ENCODE measurements at regions not wholly inside any gene's neighbourhood (a gene's known extent, or its start where the extent isn't known, plus 50 kb on each side); places are given as distances from the start of the nearest gene placed in this dataset.

- no peak for DNase-seq (ENCODE audit: low read depth)
Observed at GRCh38 chr14:66365388-66365787, 120.8 kb upstream of the CCDC196 start.

- no peak for DNase-seq (ENCODE audit: low read depth)
Observed at GRCh38 chr14:66369157-66369697, 116.9 kb upstream of the CCDC196 start.

DNA sequence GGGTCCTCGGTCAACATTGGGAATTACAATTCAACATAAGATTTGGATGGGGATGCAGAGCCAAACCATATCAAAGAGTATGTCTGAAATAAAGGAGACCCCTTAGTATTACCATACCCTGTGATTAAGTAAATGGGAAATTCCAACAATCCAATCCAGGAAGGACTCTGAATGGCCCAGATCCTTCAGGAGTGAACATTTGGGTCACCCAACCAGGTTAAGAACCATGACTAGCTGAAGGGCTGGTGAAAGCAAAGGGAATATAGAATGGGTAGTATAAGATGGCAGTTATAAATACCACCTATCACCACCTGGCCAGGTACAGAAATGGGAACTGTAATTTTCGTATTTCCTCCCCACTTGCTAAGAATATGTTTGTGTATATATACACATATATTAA, 114.4 kb upstream of the CCDC196 start:
- DNase-seq (ENCODE audit: low read depth), result no peak

DNA sequence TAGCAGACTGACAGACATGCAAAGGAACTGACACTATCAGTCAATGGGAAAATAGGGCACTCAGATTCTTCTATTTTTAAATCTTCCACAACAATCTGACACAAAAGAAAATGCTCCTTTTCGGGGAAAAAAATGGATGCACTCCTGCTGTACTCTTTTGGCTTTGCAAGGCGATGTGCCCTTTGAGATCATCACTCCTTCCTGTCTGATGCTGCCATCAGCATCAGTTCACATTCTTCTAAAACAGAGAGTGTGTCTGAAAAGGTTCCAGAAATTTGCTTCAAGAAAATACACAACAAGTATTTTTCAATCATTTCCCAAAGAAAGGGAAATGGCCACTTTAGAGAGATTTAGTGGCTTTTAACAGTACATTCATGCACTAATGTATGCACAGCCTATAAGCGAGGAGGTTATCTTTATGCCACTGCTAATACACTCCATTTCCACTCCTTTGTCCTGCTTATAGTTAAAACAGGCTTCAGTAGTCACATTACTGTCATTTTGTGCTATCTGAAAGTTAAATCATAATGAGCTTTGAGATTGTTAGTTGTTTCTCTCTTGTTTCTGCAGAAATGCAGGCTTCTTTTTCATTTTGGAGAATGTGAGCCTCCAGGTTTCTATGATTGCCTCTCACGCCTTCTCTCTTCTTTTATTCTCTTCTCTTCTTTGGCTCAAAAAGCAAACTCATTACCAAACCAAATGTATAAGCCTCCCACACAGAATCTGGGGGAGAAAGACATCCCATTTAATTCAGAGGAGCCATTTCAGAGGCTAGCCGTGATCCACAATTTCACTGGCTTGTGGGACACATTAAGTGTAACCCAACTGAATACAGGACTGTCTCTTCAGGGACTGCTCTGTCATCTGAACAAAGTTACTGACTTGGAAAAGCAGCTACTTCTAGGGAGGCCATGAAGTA, 110.9 kb upstream of the CCDC196 start:
- DNase-seq (ENCODE audit: low read depth), result no peak

DNA sequence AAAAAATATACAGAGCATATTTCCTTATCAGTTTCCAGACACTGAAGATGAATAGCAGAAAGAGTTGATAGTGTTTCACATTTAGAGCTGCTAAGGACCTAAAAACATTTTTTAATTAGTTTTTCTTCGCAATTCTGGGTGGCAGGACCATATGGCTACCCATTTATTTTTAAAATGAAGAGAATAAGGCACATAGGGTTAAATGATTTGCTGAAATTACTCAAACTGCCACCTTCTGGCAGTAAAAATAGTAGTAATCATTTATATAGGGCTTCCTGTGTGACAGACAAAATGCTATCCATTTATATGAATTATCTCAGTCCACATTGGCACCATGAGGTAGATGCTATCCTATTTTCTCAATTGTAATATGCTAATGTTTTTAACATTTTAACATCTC, 108.6 kb upstream of the CCDC196 start:
- DNase-seq (ENCODE audit: low read depth), result no peak

GRCh38 chr14:66378712-66379505, 107.3 kb upstream of the CCDC196 start:
- no peak for DNase-seq (ENCODE audit: low read depth)

- no peak for DNase-seq (ENCODE audit: low read depth)
Observed at GRCh38 chr14:66380143-66380542, 106.0 kb upstream of the CCDC196 start.

DNA sequence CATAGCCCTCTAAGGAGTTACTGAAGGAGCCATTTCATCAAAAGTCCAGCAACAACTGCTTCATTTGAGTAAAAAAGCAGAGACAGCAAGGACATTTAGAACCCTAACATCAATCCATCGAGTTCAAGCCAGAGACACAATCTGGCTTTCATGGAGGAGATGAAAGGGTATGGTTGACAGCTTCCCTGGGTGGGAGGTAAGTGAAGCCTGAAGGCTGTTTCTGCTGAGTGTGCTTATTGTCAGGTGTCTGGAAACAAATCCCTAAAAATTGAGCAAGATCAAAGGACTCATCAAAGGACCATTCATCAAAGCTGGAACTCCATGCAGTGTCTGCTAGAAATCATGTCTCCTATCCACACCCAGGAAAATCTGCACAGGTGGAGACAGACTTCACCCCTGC, 104.4 kb upstream of the CCDC196 start:
- DNase-seq (ENCODE audit: low read depth), result no peak

DNA sequence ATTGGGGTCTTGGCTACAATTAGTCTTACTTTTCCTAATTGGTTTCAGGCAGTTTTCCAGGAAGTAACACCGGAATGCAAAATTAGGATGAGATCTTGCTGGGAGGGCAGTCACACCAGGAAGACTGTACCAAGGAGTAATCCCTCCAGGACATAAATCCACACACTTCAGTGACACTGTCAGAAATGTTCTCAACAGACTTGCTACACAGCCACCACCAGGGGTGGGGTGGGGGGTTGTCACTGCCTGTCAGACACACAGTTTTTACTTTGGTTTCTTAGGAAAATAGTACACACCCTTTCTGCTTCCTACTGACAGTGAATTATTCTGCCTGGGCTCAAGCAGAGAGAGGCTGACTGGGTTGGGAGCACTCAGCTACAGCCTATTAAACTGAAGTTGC, 102.9 kb upstream of the CCDC196 start:
- no peak for DNase-seq (ENCODE audit: low read depth)

DNA sequence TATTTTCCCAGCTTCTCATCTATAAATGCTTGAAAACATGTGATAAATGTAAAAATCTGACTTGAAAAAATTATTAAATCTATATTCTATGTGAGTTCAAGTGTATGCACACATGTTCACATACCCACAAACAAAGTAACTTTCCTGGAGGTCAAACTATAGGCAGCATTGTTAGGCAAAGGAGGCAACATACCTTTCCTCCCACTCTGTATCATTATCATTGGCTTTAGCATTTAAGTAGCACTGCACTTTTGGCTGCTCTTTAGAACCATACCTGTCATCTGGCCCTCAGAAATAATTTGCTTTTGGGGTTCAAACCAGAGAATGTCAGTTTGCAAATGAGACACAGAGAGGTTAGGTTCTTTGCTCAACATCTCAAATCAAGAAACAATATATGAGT, 102.4 kb upstream of the CCDC196 start:
- DNase-seq (ENCODE audit: low read depth), result no peak

DNA sequence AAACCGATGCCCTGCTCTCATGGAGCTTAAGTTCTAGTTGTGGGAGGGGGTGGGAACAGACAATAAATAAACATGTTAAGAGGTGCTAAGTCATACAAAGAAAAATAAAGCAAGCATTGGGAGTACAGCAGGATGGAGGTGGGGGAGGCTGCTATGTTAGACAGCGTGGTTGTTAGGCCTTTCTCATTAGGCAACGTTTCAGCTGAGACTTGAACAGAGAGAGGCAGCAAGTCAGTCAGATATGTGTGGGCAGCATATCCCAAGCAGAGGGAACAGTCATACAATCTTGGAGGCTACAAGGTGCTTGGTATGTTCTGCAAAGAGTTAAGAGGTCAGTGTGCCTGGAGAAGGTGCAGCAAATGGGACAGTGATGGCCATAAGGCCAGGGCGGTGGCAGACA, 97.7 kb upstream of the CCDC196 start:
- DNase-seq (ENCODE audit: low read depth), result no peak

GRCh38 chr14:66389481-66389880, 96.7 kb upstream of the CCDC196 start:
- no peak for DNase-seq (ENCODE audit: low read depth)

GRCh38 chr14:66395300-66395699, 90.9 kb upstream of the CCDC196 start:
- no peak for DNase-seq (ENCODE audit: low read depth)

DNA sequence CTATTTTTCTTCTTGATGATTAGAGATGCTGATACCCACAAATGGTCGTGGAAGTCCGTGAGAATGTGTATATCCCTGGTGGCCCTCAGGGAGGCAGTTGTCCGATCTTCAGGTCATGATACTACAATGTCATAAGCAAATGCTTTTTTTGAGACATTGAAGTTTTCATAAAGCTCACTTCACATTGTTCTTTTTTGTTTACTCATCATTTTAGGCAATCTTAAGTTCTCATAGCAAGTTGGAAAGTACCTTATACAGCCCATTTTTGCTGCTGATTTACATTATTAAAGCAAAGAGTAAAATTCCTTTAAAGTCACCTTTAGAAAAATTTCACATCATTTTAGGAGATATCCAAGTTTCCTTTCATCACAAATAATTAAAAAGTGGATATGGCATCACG, 90.0 kb upstream of the CCDC196 start:
- DNase-seq (ENCODE audit: low read depth), result no peak

GRCh38 chr14:66398437-66398836, 87.7 kb upstream of the CCDC196 start:
- DNase-seq (ENCODE audit: low read depth), result no peak

GRCh38 chr14:66401449-66402095, 84.6 kb upstream of the CCDC196 start:
- no peak for DNase-seq (ENCODE audit: low read depth)

GRCh38 chr14:66403183-66403582, 83.0 kb upstream of the CCDC196 start:
- DNase-seq (ENCODE audit: low read depth), result no peak

DNA sequence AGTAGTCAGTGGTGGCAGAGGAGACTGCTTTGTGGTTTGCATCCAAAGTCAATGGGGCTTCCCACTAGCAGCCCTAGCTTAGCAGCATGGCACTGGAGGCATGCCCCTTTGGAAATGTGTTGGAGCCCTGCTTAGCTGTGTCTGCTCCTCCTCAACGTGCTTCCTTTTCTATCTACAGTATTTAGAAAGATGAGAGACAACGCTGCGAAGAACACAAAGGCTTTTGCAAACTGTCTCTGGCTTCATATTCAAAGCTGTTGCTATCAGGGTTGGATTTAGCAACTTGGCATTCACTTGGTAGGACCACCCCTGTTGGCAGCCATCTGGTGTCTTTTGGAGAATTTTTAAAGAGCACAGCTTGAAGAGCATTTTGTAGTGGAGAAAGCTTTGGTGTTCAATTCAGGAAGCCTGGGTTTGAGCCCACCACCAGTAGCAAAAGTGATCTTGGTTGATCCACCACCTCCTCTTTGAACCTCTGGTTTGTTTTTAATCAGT, 82.1 kb upstream of the CCDC196 start:
- DNase-seq (ENCODE audit: low read depth), result no peak

GRCh38 chr14:66405158-66405557, 81.0 kb upstream of the CCDC196 start:
- no peak for DNase-seq (ENCODE audit: low read depth)

GRCh38 chr14:66413901-66414300, 72.3 kb upstream of the CCDC196 start:
- no peak for DNase-seq (ENCODE audit: low read depth)

DNA sequence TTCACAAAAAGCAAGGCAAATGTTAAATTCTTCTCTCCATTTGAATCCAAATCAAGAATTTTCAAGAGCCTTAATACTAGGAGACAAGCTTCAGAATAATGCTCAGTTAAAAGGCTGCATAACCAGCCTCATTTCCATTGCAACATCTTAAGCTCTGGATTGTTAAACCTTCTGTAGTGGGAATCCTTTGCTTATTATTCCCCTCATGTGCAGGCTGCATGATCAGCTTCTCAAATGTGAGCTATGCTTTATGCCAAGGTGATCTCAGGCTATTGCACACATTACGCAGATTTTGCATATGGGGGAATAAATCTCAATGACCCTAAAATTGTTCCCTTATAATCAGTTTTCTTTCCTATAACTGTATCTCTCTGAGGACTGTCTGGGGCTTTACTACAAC, 71.7 kb upstream of the CCDC196 start:
- DNase-seq (ENCODE audit: low read depth), result no peak

DNA sequence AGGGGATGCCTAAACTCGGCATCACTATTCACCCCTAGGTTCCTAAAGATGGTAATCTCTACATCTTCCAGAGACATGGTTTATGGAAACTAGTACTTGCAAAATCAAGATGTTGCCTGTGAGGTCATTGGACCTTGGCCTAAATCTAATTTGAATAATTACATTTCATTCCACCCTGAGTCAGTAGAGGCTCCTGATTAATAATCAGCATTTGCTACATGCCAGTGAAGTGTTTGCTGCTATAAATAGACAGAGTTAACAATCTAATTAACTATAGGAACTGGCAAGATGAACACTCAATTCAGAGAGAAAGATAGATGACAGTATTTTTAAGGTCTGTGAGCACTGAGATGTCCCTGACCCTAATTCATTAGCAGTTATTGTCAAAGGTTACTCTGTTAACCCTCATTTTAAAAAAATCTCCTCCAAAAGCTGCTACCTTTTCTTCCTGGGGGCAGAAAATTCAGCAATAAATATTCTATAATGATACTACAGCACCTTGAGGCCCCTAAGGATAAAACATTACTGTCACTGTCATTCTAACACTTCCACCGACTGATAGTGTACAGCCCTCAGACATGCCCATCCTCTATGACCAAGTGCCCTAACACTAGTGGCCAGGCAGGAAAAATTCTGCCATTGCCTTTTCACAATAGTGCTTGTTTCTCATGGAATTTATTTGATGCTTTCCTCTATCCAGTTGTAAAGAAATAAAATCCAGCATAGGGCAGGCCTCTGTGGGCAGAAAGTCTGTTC, 65.7 kb upstream of the CCDC196 start:
- DNase-seq (ENCODE audit: low read depth), result no peak
